Smooth muscle cell (in vitro differentiated cells): ENCODE measurements at regions not wholly inside any gene's neighbourhood (a gene's known extent, or its start where the extent isn't known, plus 50 kb on each side); places are given as distances from the start of the nearest gene placed in this dataset.
A peak's percentile ranks its signal among the peaks of the same experiment; 100 is the strongest.
"Not testable (repeated sequence)": the region's sequence is repeated elsewhere in the genome, so short reads cannot be mapped to it uniquely, and the experiment has no call there.

ENCODE experiments used
- DNase-seq: peaks from one replicate; lab custom pipeline; 2025; ENCODE audit not compliant: unreplicated experiment; lab: John Stamatoyannopoulos, UW
- H2AFZ ChIP-seq: fragments of 200-600 bp; sonication (generic); 2 replicates; pipeline ENCODE4 v1.6.0; 2016; ENCODE audit warnings: antibody characterized with exemption, low read depth, mild to moderate bottlenecking
- H3F3A ChIP-seq: fragments of 200-600 bp; sonication (generic); 2 replicates; pipeline ENCODE4 v1.6.0; 2017; ENCODE audit warnings: antibody characterized with exemption, low read depth
- H3K27ac ChIP-seq: fragments of 200-600 bp; sonication (generic); 2 replicates; pipeline ENCODE4 v1.5.1; 2016; ENCODE audit warnings: low read depth, mild to moderate bottlenecking
- H3K27me3 ChIP-seq: fragments of 200-600 bp; sonication (generic); 2 replicates; pipeline ENCODE4 v1.6.1; 2016; ENCODE audit warnings: low read depth, mild to moderate bottlenecking
- H3K36me3 ChIP-seq: fragments of 200-600 bp; sonication (generic); 2 replicates; pipeline ENCODE4 v1.5.1; 2016; ENCODE audit warnings: low read depth
- H3K4me1 ChIP-seq: fragments of 200-600 bp; sonication (generic); 2 replicates; pipeline ENCODE4 v1.5.1; 2016; ENCODE audit warnings: low read depth
- H3K4me2 ChIP-seq: fragments of 200-600 bp; sonication (generic); 2 replicates; pipeline ENCODE4 v1.6.0; 2016; ENCODE audit warnings: mild to moderate bottlenecking
- H3K4me3 ChIP-seq: fragments of 200-600 bp; sonication (generic); 2 replicates; pipeline ENCODE4 v1.5.1; 2016; ENCODE audit warnings: mild to moderate bottlenecking
- H3K79me2 ChIP-seq: fragments of 200-600 bp; sonication (generic); 2 replicates; pipeline ENCODE4 v1.6.0; 2016; ENCODE audit warnings: low read depth, mild to moderate bottlenecking
- H3K9ac ChIP-seq: fragments of 200-600 bp; sonication (generic); 2 replicates; pipeline ENCODE4 v1.6.0; 2016; ENCODE audit warnings: low read depth
- H3K9me3 ChIP-seq: fragments of 200-600 bp; sonication (generic); replicated peaks from 2 replicates; pipeline ENCODE4 v1.5.1; 2016; ENCODE audit warnings: low read depth
- H4K20me1 ChIP-seq: fragments of 200-600 bp; sonication (generic); 2 replicates; pipeline ENCODE4 v1.6.0; 2016; ENCODE audit warnings: low read depth
- WGBS: methylation state at CpG from one replicate; pipeline ENCODE4 v1.1.7; 2016; ENCODE audit warnings: low lambda C conversion rate; 5-methylcytosine and 5-hydroxymethylcytosine counted together
- TF ChIP-seq, protein P1 (sequence below): fragments of 200-600 bp; sonication (generic); IDR thresholded peaks from 2 replicates; pipeline ENCODE4 v1.5.1; 2017; ENCODE audit warnings: borderline replicate concordance, mild to moderate bottlenecking, antibody characterized with exemption; ENCODE audit not compliant: insufficient read depth, poor library complexity, severe bottlenecking

DNA sequence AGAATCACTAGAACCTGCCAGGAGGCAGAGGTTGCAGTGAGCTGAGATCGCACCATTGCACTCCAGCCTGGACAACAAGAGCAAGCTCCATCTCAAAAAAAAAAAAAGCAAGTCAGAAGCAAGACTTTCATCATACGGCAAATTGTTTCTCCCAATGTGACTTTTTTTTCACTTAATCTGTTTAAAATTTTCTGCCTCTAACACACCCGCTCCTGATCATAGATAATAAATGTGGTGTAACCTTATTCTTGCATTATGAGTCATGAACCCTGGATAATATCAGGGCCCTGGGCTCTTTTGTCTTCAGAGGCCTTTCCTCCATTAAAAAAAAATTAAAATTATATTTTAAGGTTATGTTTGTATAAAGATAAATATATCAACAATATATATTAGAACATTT is 111.4 kb upstream of the JCAD start:
- no peaks in the 10 kb centered on the region for H3K4me1 ChIP-seq
- TF ChIP-seq, protein P1, sequence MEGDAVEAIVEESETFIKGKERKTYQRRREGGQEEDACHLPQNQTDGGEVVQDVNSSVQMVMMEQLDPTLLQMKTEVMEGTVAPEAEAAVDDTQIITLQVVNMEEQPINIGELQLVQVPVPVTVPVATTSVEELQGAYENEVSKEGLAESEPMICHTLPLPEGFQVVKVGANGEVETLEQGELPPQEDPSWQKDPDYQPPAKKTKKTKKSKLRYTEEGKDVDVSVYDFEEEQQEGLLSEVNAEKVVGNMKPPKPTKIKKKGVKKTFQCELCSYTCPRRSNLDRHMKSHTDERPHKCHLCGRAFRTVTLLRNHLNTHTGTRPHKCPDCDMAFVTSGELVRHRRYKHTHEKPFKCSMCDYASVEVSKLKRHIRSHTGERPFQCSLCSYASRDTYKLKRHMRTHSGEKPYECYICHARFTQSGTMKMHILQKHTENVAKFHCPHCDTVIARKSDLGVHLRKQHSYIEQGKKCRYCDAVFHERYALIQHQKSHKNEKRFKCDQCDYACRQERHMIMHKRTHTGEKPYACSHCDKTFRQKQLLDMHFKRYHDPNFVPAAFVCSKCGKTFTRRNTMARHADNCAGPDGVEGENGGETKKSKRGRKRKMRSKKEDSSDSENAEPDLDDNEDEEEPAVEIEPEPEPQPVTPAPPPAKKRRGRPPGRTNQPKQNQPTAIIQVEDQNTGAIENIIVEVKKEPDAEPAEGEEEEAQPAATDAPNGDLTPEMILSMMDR: no peak
- H3K27ac ChIP-seq: no peak overlapping the region
- H3K9me3 ChIP-seq: no peaks in the 10 kb centered on the region
- H3K36me3 ChIP-seq: no peaks in the 10 kb centered on the region
- 51% methylated on average over 3 of the region's 3 CpGs for WGBS
- no peak for DNase-seq
- H2AFZ ChIP-seq: no peak overlapping the region
- H3K27me3 ChIP-seq: no peaks in the 10 kb centered on the region
- H3K9ac ChIP-seq: no peak overlapping the region
- H4K20me1 ChIP-seq: no peaks in the 10 kb centered on the region
- H3F3A ChIP-seq: no peaks in the 10 kb centered on the region
- peak overlapping the region; percentile 29 for H3K4me2 ChIP-seq
- H3K79me2 ChIP-seq: no peaks in the 10 kb centered on the region
- no peak overlapping the region for H3K4me3 ChIP-seq

DNA sequence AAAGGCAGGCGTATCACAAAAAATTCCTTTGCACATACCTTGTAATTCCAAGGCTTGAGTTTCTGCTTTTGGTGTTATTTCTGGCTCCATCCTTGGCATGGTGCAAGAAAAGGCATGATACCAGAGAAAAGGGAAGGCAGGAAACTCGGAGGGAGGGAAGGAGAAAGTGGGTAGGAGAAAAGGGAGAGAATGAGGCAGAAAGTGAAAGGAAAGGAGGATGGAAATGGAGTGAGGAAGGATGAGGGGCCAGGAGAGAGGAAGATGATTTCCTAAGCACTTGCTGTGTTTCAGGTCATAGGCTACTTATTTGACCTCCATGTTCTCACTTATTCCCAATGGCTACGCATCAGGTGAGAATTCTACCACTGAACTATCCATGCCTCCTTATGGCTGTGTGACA is 110.8 kb upstream of the JCAD start:
- H3K4me1 ChIP-seq: no peaks in the 10 kb centered on the region
- no peaks in the 10 kb centered on the region for H3K36me3 ChIP-seq
- H3K27ac ChIP-seq: no peak overlapping the region
- H3K27me3 ChIP-seq: no peaks in the 10 kb centered on the region
- H3K79me2 ChIP-seq: no peaks in the 10 kb centered on the region
- H4K20me1 ChIP-seq: no peaks in the 10 kb centered on the region
- H2AFZ ChIP-seq: no peak overlapping the region
- no peak overlapping the region for H3K4me3 ChIP-seq
- no peaks in the 10 kb centered on the region for H3F3A ChIP-seq
- WGBS: 97% methylated on average over 3 of the region's 3 CpGs
- TF ChIP-seq, protein P1: no peak
- H3K9ac ChIP-seq: no peak overlapping the region
- no peaks in the 10 kb centered on the region for H3K9me3 ChIP-seq
- no peak overlapping the region for H3K4me2 ChIP-seq
- no peak for DNase-seq

DNA sequence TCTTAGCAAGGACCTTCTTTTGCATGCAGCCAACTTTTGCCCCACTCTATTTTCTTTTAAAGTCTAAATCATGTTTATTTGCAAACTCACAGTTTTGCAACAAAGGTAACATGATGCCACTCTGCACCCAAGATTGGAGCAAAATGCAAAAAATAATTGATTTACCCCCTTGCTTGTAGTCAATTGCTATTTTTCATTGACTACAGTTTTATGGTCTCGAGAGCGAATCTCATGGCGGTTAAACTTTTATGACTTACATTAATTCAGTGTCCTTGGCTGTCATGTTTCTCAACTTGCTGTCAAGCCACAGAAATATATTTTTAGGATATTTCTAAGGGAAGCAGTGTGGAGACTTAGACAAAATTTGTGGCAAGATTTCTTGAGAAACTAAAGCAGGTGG is 110.0 kb upstream of the JCAD start:
- no peak overlapping the region for H3K4me2 ChIP-seq
- H3K79me2 ChIP-seq: no peaks in the 10 kb centered on the region
- H3K9me3 ChIP-seq: no peaks in the 10 kb centered on the region
- H3K4me3 ChIP-seq: no peak overlapping the region
- H2AFZ ChIP-seq: no peak overlapping the region
- no peak for DNase-seq
- no peaks in the 10 kb centered on the region for H3K4me1 ChIP-seq
- no peaks in the 10 kb centered on the region for H3F3A ChIP-seq
- no peaks in the 10 kb centered on the region for H4K20me1 ChIP-seq
- no peak overlapping the region for H3K27ac ChIP-seq
- TF ChIP-seq, protein P1: no peak
- H3K9ac ChIP-seq: no peak overlapping the region
- no peaks in the 10 kb centered on the region for H3K27me3 ChIP-seq
- 97% methylated on average over 3 of the region's 3 CpGs for WGBS
- no peaks in the 10 kb centered on the region for H3K36me3 ChIP-seq

DNA sequence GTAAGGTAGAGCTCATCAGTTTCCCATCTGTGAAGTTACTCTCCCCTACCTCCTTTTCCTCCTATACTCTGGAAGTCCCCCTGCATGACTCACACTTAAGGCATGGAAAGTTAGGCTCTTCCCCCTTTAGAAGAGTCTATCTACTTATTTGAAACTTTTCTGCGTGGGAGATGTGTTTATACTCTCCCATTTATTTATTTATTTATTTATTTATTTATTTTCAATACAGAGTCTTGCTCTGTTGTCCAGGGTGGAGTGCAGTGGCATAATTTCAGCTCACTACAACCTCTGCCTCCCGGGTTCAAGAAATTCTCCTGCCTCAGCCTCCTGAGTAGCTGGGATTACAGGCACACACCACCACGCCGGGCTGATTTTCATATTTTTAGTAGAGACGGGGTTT is 107.5 kb upstream of the JCAD start:
- H3K79me2 ChIP-seq: no peaks in the 10 kb centered on the region
- H4K20me1 ChIP-seq: no peaks in the 10 kb centered on the region
- no peak overlapping the region for H3K4me2 ChIP-seq
- DNase-seq: no peak
- no peaks in the 10 kb centered on the region for H3K27me3 ChIP-seq
- H2AFZ ChIP-seq: no peak overlapping the region
- no peak overlapping the region for H3K4me3 ChIP-seq
- no peak overlapping the region for H3K27ac ChIP-seq
- 85% methylated on average over 5 of the region's 5 CpGs for WGBS
- no peaks in the 10 kb centered on the region for H3K4me1 ChIP-seq
- no peaks in the 10 kb centered on the region for H3K9me3 ChIP-seq
- H3K9ac ChIP-seq: no peak overlapping the region
- no peaks in the 10 kb centered on the region for H3K36me3 ChIP-seq
- H3F3A ChIP-seq: no peaks in the 10 kb centered on the region
- TF ChIP-seq, protein P1: no peak

DNA sequence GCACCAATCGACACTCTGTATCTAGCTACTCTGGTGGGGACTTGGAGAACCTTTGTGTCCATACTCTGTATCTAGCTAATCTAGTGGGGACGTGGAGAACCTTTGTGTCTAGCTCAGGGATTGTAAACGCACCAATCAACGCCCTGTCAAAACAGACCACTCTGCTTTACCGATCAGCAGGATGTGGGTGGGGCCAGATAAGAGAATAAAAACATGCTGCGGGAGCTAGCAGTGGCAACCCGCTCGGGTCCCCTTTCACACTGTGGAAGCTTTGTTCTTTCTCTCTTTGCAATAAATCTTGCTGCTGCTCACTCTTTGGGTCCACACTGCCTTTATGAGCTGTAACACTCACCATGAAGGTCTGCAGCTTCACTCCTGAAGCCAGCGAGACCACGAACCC is 104.0 kb upstream of the JCAD start:
- not testable (repeated sequence) for H3K4me3 ChIP-seq
- WGBS: 58% methylated on average over 10 of the region's 10 CpGs

DNA sequence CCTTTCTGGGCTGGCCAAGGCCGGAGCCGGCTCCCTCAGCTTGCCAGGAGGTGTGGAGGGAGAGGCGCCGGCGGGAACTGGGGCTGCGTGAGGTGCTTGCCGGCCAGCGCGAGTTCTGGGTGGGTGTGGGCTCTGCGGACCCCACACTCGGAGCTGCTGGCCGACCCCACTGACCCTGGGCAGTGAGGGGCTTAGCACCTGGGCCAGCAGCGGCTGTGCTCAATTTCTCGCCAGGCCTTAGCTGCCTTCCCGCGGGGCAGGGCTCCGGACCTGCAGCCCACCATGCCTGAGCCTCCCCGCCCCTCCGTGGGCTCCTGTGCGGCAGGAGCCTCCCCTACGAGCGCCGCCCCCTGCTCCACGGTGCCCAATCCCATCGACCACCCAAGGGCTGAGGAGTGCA is 103.4 kb upstream of the JCAD start:
- H3K79me2 ChIP-seq: not testable (repeated sequence)

More for the DNA sequence above, 104.0 kb upstream of the JCAD start:
- not testable (repeated sequence) for DNase-seq, H3K4me2 ChIP-seq, H3K4me1 ChIP-seq, H3K9me3 ChIP-seq, H2AFZ ChIP-seq, H3K27ac ChIP-seq, H3K9ac ChIP-seq, H3K36me3 ChIP-seq, H3K27me3 ChIP-seq, H4K20me1 ChIP-seq, H3K79me2 ChIP-seq, H3F3A ChIP-seq

More for the DNA sequence above, 103.4 kb upstream of the JCAD start:
- not testable (repeated sequence) for H3K9me3 ChIP-seq, DNase-seq, H3K4me2 ChIP-seq, H2AFZ ChIP-seq, H3F3A ChIP-seq, H3K4me3 ChIP-seq, H4K20me1 ChIP-seq, H3K27me3 ChIP-seq, H3K27ac ChIP-seq, H3K4me1 ChIP-seq, H3K9ac ChIP-seq, H3K36me3 ChIP-seq
- 98% methylated on average over 25 of the region's 25 CpGs for WGBS
